H9 (cell line): ENCODE measurements at regions not wholly inside any gene's neighbourhood (a gene's known extent, or its start where the extent isn't known, plus 50 kb on each side); places are given as distances from the start of the nearest gene placed in this dataset.

ENCODE experiments used
- DNase-seq: peaks from one replicate; pipeline ENCODE4 v3.0.0-alpha.2; 2017
- H2AFZ ChIP-seq: one replicate; pipeline ENCODE4 v1.6.1; 2013; ENCODE audit warnings: mild to moderate bottlenecking, low read length, control low read depth, moderate library complexity
- H2AK5ac ChIP-seq: 2 replicates; pipeline ENCODE4 v1.6.1; 2013; ENCODE audit warnings: low read length, control low read depth, mixed read lengths; ENCODE audit not compliant: insufficient read length
- H2BK120ac ChIP-seq: one replicate; pipeline ENCODE4 v1.6.1; 2013; ENCODE audit warnings: low read depth, mild to moderate bottlenecking, low read length, control low read depth, inconsistent platforms; ENCODE audit not compliant: poor library complexity, severe bottlenecking
- H2BK12ac ChIP-seq: 2 replicates; pipeline ENCODE4 v1.6.1; 2013; ENCODE audit warnings: low read length, control low read depth, mixed read lengths, low read depth; ENCODE audit not compliant: insufficient read length
- H2BK15ac ChIP-seq: 2 replicates; pipeline ENCODE4 v1.6.1; 2013; ENCODE audit warnings: low read depth, low read length, control low read depth
- H2BK20ac ChIP-seq: one replicate; pipeline ENCODE4 v1.6.1; 2013; ENCODE audit warnings: low read depth, mild to moderate bottlenecking, low read length, control low read depth, inconsistent platforms; ENCODE audit not compliant: poor library complexity, severe bottlenecking
- H2BK5ac ChIP-seq: 2 replicates; pipeline ENCODE4 v1.6.1; 2013; ENCODE audit warnings: low read length, control low read depth, mixed read lengths; ENCODE audit not compliant: insufficient read length
- H3K14ac ChIP-seq: 2 replicates; pipeline ENCODE4 v1.6.1; 2013; ENCODE audit warnings: low read length, control low read depth; ENCODE audit not compliant: insufficient read depth
- H3K18ac ChIP-seq: 2 replicates; pipeline ENCODE4 v1.6.1; 2013; ENCODE audit warnings: low read depth, mild to moderate bottlenecking, mixed read lengths, low read length, control low read depth; ENCODE audit not compliant: insufficient read length
- H3K23ac ChIP-seq: 2 replicates; pipeline ENCODE4 v1.6.1; 2013; ENCODE audit warnings: low read length, control low read depth, mixed read lengths, low read depth; ENCODE audit not compliant: insufficient read length
- H3K23me2 ChIP-seq: 2 replicates; pipeline ENCODE4 v1.6.1; 2013; ENCODE audit warnings: low read depth, mild to moderate bottlenecking, mixed read lengths, low read length, control low read depth; ENCODE audit not compliant: insufficient read length, poor library complexity, severe bottlenecking
- H3K27ac ChIP-seq: 2 replicates; pipeline ENCODE4 v1.5.1; 2013; ENCODE audit warnings: low read length, control low read depth, mixed read lengths, low read depth; ENCODE audit not compliant: insufficient read length
- H3K27me3 ChIP-seq: 2 replicates; pipeline ENCODE4 v1.6.1; 2013; ENCODE audit warnings: low read length, control low read depth, inconsistent platforms; ENCODE audit not compliant: insufficient read depth
- H3K4ac ChIP-seq: 2 replicates; pipeline ENCODE4 v1.6.1; 2013; ENCODE audit warnings: low read depth, mild to moderate bottlenecking, control low read depth, inconsistent platforms, low read length, moderate library complexity
- H3K4me1 ChIP-seq: 2 replicates; pipeline ENCODE4 v1.6.1; 2013; ENCODE audit warnings: low read length, control low read depth, inconsistent platforms; ENCODE audit not compliant: insufficient read depth
- H3K4me2 ChIP-seq: 2 replicates; pipeline ENCODE4 v1.6.1; 2013; ENCODE audit warnings: low read length, control low read depth, mixed read lengths; ENCODE audit not compliant: insufficient read length, insufficient read depth
- H3K56ac ChIP-seq: 2 replicates; pipeline ENCODE4 v1.6.1; 2013; ENCODE audit warnings: low read depth, mild to moderate bottlenecking, mixed read lengths, low read length, control low read depth; ENCODE audit not compliant: insufficient read length
- H3K79me1 ChIP-seq: 2 replicates; pipeline ENCODE4 v1.6.1; 2013; ENCODE audit warnings: low read depth, mild to moderate bottlenecking, moderate library complexity, low read length, control low read depth, inconsistent platforms; ENCODE audit not compliant: insufficient read depth, poor library complexity, severe bottlenecking
- H3K79me2 ChIP-seq: 2 replicates; pipeline ENCODE4 v1.6.1; 2013; ENCODE audit warnings: low read length, control low read depth, inconsistent platforms; ENCODE audit not compliant: insufficient read depth
- H3K9ac ChIP-seq: 2 replicates; pipeline ENCODE4 v1.6.1; 2013; ENCODE audit warnings: low read length, control low read depth, mixed read lengths; ENCODE audit not compliant: insufficient read length; ENCODE audit errors: extremely low read depth
- H3K9me3 ChIP-seq: one replicate; pipeline ENCODE4 v1.6.1; 2013; ENCODE audit warnings: low read depth, low read length, inconsistent platforms; ENCODE audit not compliant: control insufficient read depth
- H3T11ph ChIP-seq: one replicate; pipeline ENCODE4 v1.6.1; 2013; ENCODE audit warnings: mild to moderate bottlenecking, low read length, control low read depth, inconsistent platforms
- H4K20me1 ChIP-seq: one replicate; pipeline ENCODE4 v1.6.1; 2013; ENCODE audit not compliant: control insufficient read depth, insufficient read length, insufficient read depth
- H4K5ac ChIP-seq: 2 replicates; pipeline ENCODE4 v1.6.1; 2013; ENCODE audit warnings: low read depth, mild to moderate bottlenecking, mixed read lengths, low read length, control low read depth; ENCODE audit not compliant: insufficient read length
- H4K8ac ChIP-seq: replicated peaks from 2 replicates; pipeline ENCODE4 v1.6.1; 2013; ENCODE audit warnings: low read length, control low read depth, mixed read lengths, low read depth; ENCODE audit not compliant: insufficient read length
- H4K91ac ChIP-seq: 2 replicates; pipeline ENCODE4 v1.6.1; 2013; ENCODE audit warnings: low read depth, mild to moderate bottlenecking, moderate library complexity, mixed read lengths, low read length, control low read depth; ENCODE audit not compliant: insufficient read length
- H3K27ac Mint-ChIP-seq, 3 experiments: 2 replicates in 2 of 3; 3 replicates in 1 of 3; pipeline ENCODE4 v1.8.0; 2020 to 2021; ENCODE audit warnings: mixed read lengths in 3 of 3, mild to moderate bottlenecking in 1 of 3, moderate library complexity in 1 of 3
- H3K27me3 Mint-ChIP-seq: 2 replicates; pipeline ENCODE4 v1.8.0; 2021; ENCODE audit warnings: low read depth, mild to moderate bottlenecking, moderate library complexity, mixed read lengths
- H3K36me3 Mint-ChIP-seq, 3 experiments: 2 replicates in 2 of 3; 3 replicates in 1 of 3; pipeline ENCODE4 v1.8.0; 2020 to 2021; ENCODE audit warnings: low read depth in 3 of 3, mixed read lengths in 3 of 3; ENCODE audit not compliant: insufficient read depth in 1 of 3
- H3K4me1 Mint-ChIP-seq, 2 experiments: 2 replicates each; pipeline ENCODE4 v1.8.0; 2020; ENCODE audit warnings: mixed read lengths in 2 of 2
- H3K4me3 Mint-ChIP-seq, 2 experiments: 2 replicates in 1 of 2; 3 replicates in 1 of 2; pipeline ENCODE4 v1.8.0; 2020 to 2021; ENCODE audit warnings: mild to moderate bottlenecking in 2 of 2, mixed read lengths in 2 of 2, moderate library complexity in 1 of 2
- H3K9me3 Mint-ChIP-seq, 2 experiments: 2 replicates in 1 of 2; 3 replicates in 1 of 2; pipeline ENCODE4 v1.8.0; 2020; ENCODE audit warnings: mild to moderate bottlenecking in 2 of 2, mixed read lengths in 2 of 2, moderate library complexity in 1 of 2
- CTCF ChIP-seq: fragments of 200-600 bp; sonication (generic); conservative IDR thresholded peaks from 3 replicates; pipeline ENCODE4 v1.8.0; 2021; ENCODE audit warnings: antibody characterized with exemption, mild to moderate bottlenecking
- WGBS: extraction: QIAGEN DNeasy Blood & Tissue Kit; methylation state at CpG from one replicate; pipeline ENCODE4 v1.1.7; 2013; ENCODE audit warnings: missing lambda C conversion rate, low lambda C conversion rate, mixed read lengths; ENCODE audit not compliant: insufficient read length; ENCODE audit errors: extremely low coverage; 5-methylcytosine and 5-hydroxymethylcytosine counted together

GRCh38 chr15:69743091-69743490 lies 290.5 kb downstream of the RPLP1 start:
- Histone ChIP-seq H3K18ac (no peak overlapping the region), H3K9ac (no peak overlapping the region), H2BK20ac (no peak overlapping the region), H4K5ac (no peak overlapping the region), H3K79me2 (no peaks in the 10 kb centered on the region), H3K79me1 (no peaks in the 10 kb centered on the region), H3K23ac (no peak overlapping the region), H2BK12ac (no peak overlapping the region), H3K4me1 (peaks cover 2% of the 10 kb centered on the region; the same call in 1 of the 2 replicates), H4K91ac (no peak overlapping the region), H2BK15ac (no peak overlapping the region), H3K27me3 (no peaks in the 10 kb centered on the region), H2BK5ac (no peak overlapping the region), H2AFZ (no peak overlapping the region), H3K4ac (no peak overlapping the region), H2BK120ac (no peak overlapping the region), H3K9me3 (peaks cover 6% of the 10 kb centered on the region), H3K4me2 (no peak overlapping the region), H2AK5ac (no peak overlapping the region), H3K27ac (no peak overlapping the region), H4K20me1 (no peaks in the 10 kb centered on the region), H4K8ac (no peak overlapping the region), H3K14ac (no peak overlapping the region), H3T11ph (no peak overlapping the region), H3K23me2 (no peaks in the 10 kb centered on the region), H3K56ac (no peak overlapping the region)
- Mint-ChIP-seq H3K4me3 (no peak overlapping the region), H3K4me1 (peaks cover 2 to 3% of the 10 kb centered on the region in 2 experiments), H3K27ac (no peak overlapping the region), H3K9me3 (peaks cover 6 to 15% of the 10 kb centered on the region in 2 experiments; a peak in 2 of 5 replicates), H3K27me3 (no peaks in the 10 kb centered on the region; the same call in none of the 2 replicates), H3K36me3 (peaks cover 0 to 6% (median 0%) of the 10 kb centered on the region in 3 experiments; a peak in 2 of 7 replicates)
- WGBS: no CpG with 5 or more reads among the region's 1 CpG
- DNase-seq: no peak
- no peak for TF ChIP-seq CTCF
